ENCODE measurements at regions not wholly inside any gene's neighbourhood (a gene's known extent, or its start where the extent isn't known, plus 50 kb on each side); places are given as distances from the start of the nearest gene placed in this dataset.

DNA sequence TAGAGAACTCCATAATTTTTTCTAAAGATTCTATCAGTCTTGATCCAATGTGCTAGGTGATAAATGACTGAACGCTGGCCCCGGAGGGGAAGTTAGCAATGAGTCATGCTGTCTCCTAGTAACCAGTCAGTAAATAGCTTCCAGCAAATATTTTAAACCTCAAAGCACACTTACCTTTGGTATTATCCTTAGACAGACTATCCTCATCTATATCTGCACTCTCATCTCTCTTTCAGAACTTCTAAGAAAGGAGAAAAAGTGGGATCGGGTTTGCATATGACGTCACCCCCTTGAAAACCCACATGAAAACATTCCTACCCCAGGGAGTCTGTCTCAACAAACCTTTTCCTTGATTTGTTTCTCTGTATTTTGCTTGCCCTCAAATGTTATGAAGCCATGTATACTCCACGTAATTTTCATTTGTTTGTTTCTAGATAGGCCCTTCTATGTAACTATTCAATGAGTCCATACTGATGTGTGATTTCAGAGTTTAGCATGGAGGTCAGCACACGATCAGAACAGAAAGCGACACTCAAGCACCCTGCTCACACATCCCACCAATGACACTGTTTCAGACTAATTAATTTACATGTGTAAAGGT lies 174.9 kb upstream of the NRP1 start:
- Histone ChIP-seq H3K4me2 (ENCODE audit: insufficient read depth, low read length) (no peak overlapping the region), H3K9ac (ENCODE audit: low read depth, low read length) (no peak overlapping the region)

GRCh38 chr10:33507662-33508425 lies 173.4 kb upstream of the NRP1 start:
- Histone ChIP-seq H3K4me2 (ENCODE audit: insufficient read depth, low read length) (no peak overlapping the region), H3K9ac (ENCODE audit: low read depth, low read length) (no peak overlapping the region), H3K4me3 (ENCODE audit: low read depth in 1 of 2, low read length in 2 of 2) (no peak overlapping the region), H3K27ac (ENCODE audit: low read length) (no peak overlapping the region), H3K9me3 (ENCODE audit: insufficient read depth, low read length, severe bottlenecking) (no peaks in the 10 kb centered on the region), H3K4me1 (ENCODE audit: insufficient read depth, low read length) (no peaks in the 10 kb centered on the region), H2AFZ (ENCODE audit: low read depth, low read length) (no peak overlapping the region), H3K79me2 (ENCODE audit: insufficient read depth, low read length) (no peaks in the 10 kb centered on the region), H3K36me3 (ENCODE audit: insufficient read depth, low read length) (no peaks in the 10 kb centered on the region), H4K20me1 (ENCODE audit: insufficient read depth, low read length) (no peaks in the 10 kb centered on the region), H3K27me3 (ENCODE audit: insufficient read depth, low read length, poor library complexity) (no peaks in the 10 kb centered on the region)
- no peak for TF ChIP-seq EZH2 (IDR thresholded peaks at IDR 0.05; ENCODE audit: borderline replicate concordance, low read depth, low read length, severe bottlenecking)
- TF ChIP-seq, protein P1, sequence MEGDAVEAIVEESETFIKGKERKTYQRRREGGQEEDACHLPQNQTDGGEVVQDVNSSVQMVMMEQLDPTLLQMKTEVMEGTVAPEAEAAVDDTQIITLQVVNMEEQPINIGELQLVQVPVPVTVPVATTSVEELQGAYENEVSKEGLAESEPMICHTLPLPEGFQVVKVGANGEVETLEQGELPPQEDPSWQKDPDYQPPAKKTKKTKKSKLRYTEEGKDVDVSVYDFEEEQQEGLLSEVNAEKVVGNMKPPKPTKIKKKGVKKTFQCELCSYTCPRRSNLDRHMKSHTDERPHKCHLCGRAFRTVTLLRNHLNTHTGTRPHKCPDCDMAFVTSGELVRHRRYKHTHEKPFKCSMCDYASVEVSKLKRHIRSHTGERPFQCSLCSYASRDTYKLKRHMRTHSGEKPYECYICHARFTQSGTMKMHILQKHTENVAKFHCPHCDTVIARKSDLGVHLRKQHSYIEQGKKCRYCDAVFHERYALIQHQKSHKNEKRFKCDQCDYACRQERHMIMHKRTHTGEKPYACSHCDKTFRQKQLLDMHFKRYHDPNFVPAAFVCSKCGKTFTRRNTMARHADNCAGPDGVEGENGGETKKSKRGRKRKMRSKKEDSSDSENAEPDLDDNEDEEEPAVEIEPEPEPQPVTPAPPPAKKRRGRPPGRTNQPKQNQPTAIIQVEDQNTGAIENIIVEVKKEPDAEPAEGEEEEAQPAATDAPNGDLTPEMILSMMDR (IDR thresholded peaks at IDR 0.05; ENCODE audit: borderline replicate concordance, extremely low read depth, low read length, poor library complexity, severe bottlenecking), result no peak
- ATAC-seq (ENCODE audit: insufficient read depth, low read depth) (no peak), DNase-seq (no peak)

More for the DNA sequence above, 174.9 kb upstream of the NRP1 start:
- TF ChIP-seq, protein P1 (IDR thresholded peaks at IDR 0.05; ENCODE audit: borderline replicate concordance, extremely low read depth, low read length, poor library complexity, severe bottlenecking), result no peak
- no peak for TF ChIP-seq EZH2 (IDR thresholded peaks at IDR 0.05; ENCODE audit: borderline replicate concordance, low read depth, low read length, severe bottlenecking)
- Histone ChIP-seq H3K27ac (ENCODE audit: low read length) (no peak overlapping the region), H3K36me3 (ENCODE audit: insufficient read depth, low read length) (no peaks in the 10 kb centered on the region), H3K27me3 (ENCODE audit: insufficient read depth, low read length, poor library complexity) (no peaks in the 10 kb centered on the region), H3K4me1 (ENCODE audit: insufficient read depth, low read length) (no peaks in the 10 kb centered on the region), H2AFZ (ENCODE audit: low read depth, low read length) (no peak overlapping the region), H4K20me1 (ENCODE audit: insufficient read depth, low read length) (no peaks in the 10 kb centered on the region), H3K9me3 (ENCODE audit: insufficient read depth, low read length, severe bottlenecking) (no peaks in the 10 kb centered on the region), H3K4me3 (ENCODE audit: low read depth in 1 of 2, low read length in 2 of 2) (no peak overlapping the region), H3K79me2 (ENCODE audit: insufficient read depth, low read length) (no peaks in the 10 kb centered on the region)
- peak; percentile 53; the same call in 1 of the 3 replicates for ATAC-seq (ENCODE audit: insufficient read depth, low read depth)
- DNase-seq, result no peak

GRCh38 chr10:33506838-33507661 lies 172.6 kb upstream of the NRP1 start:
- H2AFZ ChIP-seq (ENCODE audit: low read depth, low read length), result no peak overlapping the region
- no peak for DNase-seq
- H3K4me1 ChIP-seq (ENCODE audit: insufficient read depth, low read length), result no peaks in the 10 kb centered on the region
- no peak overlapping the region for H3K9ac ChIP-seq (ENCODE audit: low read depth, low read length)
- H3K36me3 ChIP-seq (ENCODE audit: insufficient read depth, low read length), result no peaks in the 10 kb centered on the region
- no peaks in the 10 kb centered on the region for H3K79me2 ChIP-seq (ENCODE audit: insufficient read depth, low read length)
- ATAC-seq (ENCODE audit: insufficient read depth, low read depth), result no peak
- no peaks in the 10 kb centered on the region for H3K9me3 ChIP-seq (ENCODE audit: insufficient read depth, low read length, severe bottlenecking)
- no peak overlapping the region for H3K27ac ChIP-seq (ENCODE audit: low read length)
- H4K20me1 ChIP-seq (ENCODE audit: insufficient read depth, low read length), result no peaks in the 10 kb centered on the region
- H3K4me2 ChIP-seq (ENCODE audit: insufficient read depth, low read length), result no peak overlapping the region
- H3K27me3 ChIP-seq (ENCODE audit: insufficient read depth, low read length, poor library complexity), result no peaks in the 10 kb centered on the region
- TF ChIP-seq, protein P1 (IDR thresholded peaks at IDR 0.05; ENCODE audit: borderline replicate concordance, extremely low read depth, low read length, poor library complexity, severe bottlenecking), result no peak
- no peak for TF ChIP-seq EZH2 (IDR thresholded peaks at IDR 0.05; ENCODE audit: borderline replicate concordance, low read depth, low read length, severe bottlenecking)
- no peak overlapping the region for H3K4me3 ChIP-seq (ENCODE audit: low read depth in 1 of 2, low read length in 2 of 2)
